CD4-positive, alpha-beta T cell treated with Interleukin-15 for 4 hours (primary cell): ENCODE measurements at regions not wholly inside any gene's neighbourhood (a gene's known extent, or its start where the extent isn't known, plus 50 kb on each side); places are given as distances from the start of the nearest gene placed in this dataset.

ENCODE experiments used
- DNase-seq: peaks from one replicate; pipeline ENCODE4 v3.0.0-alpha.2; 2020; ENCODE audit warnings: low spot score

- DNase-seq = no peak
Observed at GRCh38 chr14:48874711-48875110, 711.5 kb downstream of the RPS29 start.

GRCh38 chr14:48857366-48857765 lies 728.8 kb downstream of the RPS29 start:
- DNase-seq = no peak

- no peak for DNase-seq
Observed at GRCh38 chr14:48853159-48853558, 733.0 kb downstream of the RPS29 start.

GRCh38 chr14:48849741-48850322 lies 736.3 kb downstream of the RPS29 start:
- no peak for DNase-seq

DNA sequence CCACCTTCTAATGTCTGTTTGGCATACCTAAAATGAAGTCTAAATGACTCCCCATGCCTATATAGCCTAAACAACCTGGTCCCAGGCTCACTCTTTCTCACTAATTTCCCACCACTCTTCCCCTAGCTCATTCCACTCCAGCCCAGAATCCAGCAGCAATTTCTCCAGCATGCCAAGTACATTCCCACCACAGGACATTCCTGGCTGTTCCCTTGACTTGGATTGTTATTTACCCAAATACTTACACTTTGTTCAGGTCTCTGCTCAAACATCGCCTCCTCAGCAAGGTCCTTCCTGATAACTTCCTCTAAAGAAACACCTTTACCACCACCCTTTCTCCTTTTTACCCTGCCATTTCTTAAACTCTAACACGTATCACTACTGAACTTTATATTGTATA lies 743.4 kb downstream of the RPS29 start:
- DNase-seq = no peak

DNA sequence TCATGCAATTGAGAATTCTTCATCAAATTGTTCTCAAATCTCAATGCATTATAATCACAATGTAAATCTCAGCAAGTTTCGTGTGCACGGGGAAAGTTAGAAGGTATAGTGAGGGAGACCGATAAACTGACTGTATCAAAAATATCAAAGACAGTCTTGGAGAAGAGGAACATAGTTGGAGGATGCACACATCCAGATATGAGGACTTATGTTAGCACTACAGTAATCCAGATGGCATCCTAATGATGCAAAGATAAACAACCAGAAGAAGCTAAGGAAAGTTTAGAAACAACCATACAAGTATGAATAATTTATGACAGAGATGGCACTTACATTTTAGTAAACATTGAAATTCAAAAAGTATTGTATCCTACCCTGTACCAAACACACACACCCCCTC lies 760.1 kb downstream of the RPS29 start:
- no peak for DNase-seq

DNA sequence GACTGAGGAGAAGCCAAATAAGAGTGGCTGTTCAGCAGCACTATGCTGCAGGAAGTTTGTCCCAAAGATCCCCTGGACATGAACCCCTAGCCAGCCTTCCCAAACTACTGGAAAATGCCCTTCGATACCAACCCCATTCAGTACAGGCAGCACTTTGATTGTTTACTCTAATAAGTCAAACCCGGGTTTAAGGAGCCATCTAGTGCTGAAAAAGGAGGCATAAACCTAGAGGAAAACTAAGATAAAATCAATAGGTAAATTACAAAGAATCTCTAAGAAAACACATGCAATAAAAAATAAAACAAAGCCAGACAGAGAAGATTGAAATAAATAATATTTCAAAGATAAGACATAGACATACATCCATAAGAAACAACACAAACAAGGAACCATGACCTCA lies 771.6 kb downstream of the RPS29 start:
- no peak for DNase-seq

GRCh38 chr14:48805315-48805714 lies 780.9 kb downstream of the RPS29 start:
- DNase-seq = no peak

DNA sequence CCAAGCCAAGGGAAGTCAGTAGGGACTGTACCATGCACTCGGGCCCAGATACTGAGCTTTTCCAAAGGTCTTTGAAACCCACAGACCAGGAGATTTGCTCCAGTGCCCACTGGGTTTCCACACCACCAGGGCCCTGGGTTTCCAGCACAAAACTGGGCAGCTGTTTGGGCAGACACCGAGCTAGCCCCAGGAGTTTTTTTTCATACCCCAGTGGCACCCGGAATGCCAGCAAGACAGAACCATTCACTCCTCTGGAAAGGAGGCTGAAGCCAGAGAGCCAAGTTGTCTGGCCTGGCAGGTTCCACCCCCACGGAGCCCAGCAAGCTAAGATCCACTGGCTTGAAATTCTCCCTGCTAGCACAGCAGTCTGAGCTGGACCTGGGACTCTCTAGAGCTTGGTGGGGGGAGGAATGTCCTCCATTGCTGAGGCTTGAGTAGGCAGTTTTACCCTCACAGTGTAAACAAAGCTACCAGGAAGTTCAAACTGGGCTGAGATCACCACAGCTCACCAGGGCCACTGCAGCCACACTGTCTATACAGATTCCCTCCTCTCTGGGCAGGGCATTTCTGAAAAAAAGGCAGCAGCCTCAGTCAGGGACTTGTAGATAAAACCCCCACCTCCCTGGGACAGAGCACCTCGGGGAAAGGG lies 793.7 kb downstream of the RPS29 start:
- DNase-seq = no peak

- no peak for DNase-seq
Observed at GRCh38 chr14:48788771-48789170, 797.4 kb downstream of the RPS29 start.

GRCh38 chr14:48786498-48786897 lies 799.7 kb downstream of the RPS29 start:
- DNase-seq = no peak

DNA sequence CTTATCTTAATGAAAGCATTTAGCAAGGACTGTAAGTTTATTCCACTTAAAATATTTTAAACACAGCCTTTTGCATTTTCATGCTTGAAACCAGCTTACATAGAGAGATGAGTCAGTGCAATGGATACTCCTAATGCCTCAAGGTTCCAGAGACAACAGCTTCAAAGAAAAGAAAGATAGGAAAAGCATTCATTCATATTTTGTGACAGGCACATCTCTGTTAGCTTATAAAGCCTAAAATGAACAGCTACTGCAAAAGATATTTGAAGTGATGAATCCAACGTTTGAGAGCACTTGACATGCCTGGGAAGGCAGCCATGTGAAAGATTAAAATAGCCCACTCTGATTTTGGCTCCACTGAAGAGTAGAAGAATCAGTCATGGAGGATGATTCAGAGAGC lies 814.5 kb downstream of the RPS29 start:
- DNase-seq = no peak

- no peak for DNase-seq
Observed at GRCh38 chr14:48751293-48751692, 834.9 kb downstream of the RPS29 start.

- no peak for DNase-seq
Observed at GRCh38 chr14:48748151-48748675, 838.0 kb downstream of the RPS29 start.

DNA sequence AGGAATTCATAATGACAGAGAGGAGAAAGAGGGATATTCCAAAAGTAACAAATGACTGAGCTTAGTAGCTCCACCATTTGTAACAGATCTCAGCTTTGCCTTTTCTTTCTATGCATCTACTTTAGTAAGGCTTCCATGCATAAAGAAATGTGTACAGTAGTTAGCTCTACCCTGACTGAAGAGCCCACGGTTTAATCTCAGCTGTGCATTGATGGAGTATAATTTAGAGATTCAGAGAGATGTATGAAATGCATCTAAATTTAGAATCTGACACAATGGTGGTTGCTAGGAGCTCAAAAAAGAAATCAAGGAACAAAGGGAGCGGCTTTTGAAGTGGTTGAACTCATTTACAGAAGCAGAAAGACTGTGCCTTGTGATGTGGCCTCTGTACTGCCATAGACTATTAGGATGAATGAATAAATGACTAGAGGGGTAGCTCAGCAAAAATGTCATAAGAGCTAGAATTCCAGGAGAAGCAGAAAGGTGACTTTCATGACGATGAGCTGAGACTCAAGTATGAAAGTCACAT lies 838.6 kb downstream of the RPS29 start:
- no peak for DNase-seq

DNA sequence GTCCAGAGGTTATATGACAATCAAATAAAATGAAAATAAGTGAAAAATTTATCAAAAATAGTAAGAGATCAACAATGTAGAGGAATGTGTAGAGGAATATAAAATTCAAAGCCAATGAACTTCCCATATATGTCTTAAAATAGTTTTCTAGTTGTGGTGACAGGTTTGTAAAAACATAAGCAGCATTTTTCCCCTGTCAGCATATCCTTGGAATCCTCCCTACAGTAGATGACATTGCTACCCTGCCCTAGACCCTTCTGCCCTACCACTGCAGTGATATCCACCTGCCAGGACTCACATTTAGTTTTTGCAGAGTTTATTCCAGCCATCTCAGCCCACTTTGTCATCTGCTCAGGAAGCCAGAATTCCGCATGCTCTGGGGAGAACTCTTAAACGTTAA lies 842.0 kb downstream of the RPS29 start:
- no peak for DNase-seq

- DNase-seq = no peak
Observed at GRCh38 chr14:48738186-48738925, 847.8 kb downstream of the RPS29 start.

GRCh38 chr14:48735607-48736006 lies 850.6 kb downstream of the RPS29 start:
- no peak for DNase-seq

- no peak for DNase-seq
Observed at GRCh38 chr14:48731260-48731659, 854.9 kb downstream of the RPS29 start.

DNA sequence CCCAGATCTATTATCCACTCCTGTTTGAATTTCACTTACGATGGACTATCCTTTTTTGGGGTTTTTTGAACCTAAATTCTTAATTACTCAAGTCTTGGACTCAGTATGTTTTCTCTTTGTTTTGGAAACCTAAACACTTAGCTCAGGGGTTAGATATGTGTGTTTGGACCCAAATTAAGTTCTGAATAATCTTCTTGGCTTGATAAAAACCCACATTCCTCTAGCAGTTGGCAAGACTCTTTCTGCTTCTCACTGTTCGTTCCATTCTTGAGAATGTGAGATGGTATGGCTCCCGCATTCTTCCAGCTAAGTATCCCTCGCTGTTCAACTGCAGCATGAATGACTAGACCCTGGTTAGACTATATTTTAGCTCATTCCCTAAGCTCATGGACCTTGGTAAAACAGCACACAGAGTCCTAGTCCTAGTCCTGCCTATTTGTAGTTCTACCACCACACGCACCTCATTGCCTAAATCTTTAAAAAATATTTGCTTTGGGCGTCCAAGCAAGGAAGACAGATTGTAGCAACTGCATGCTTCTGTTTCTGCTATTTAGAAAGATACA lies 860.0 kb downstream of the RPS29 start:
- no peak for DNase-seq

DNA sequence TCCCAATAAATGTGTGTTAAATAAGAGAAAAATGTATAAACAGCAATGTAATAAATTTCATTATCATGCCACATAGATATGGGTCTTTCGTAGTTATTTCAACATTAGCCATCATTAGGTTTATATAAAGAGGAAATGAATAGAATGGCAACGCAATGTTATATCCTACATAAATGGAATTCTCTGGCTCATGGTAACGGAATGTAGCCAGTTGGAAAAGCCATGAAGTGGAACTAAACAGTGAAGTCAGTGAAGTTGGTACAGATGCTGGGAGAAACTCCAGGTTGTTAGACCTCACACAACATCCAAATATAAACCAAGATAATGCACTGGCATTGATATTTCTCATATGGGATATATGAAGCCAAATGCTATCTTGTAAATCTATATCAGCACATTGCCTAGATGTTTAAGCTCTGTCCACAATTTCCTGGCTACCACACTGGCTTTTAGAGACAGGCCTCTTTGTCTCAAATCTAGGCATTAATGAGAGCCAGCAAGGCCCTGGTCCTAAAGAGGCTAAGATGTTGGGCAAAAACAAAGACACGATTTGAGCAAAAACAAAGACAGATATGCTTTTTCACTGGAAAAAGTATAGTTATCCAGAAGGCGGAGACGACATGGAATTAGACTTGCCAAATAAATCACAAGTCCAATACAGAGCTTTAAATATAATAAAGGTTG lies 861.0 kb downstream of the RPS29 start:
- DNase-seq = no peak

GRCh38 chr14:48723841-48724495 lies 862.2 kb downstream of the RPS29 start:
- no peak for DNase-seq
